MCF 10A (cell line): ENCODE measurements at regions not wholly inside any gene's neighbourhood (a gene's known extent, or its start where the extent isn't known, plus 50 kb on each side); places are given as distances from the start of the nearest gene placed in this dataset.

ENCODE experiments used
- BruUV-seq: library from RNA; stranded (reverse); fragments of 400-500 nt; replicated peaks from 2 replicates; lab custom pipeline; 2021; lab: Mats Ljungman, UMichigan
- CTCF ChIA-PET: fragments of 300-600 bp; sonication (Branson Sonifier 250); formaldehyde crosslinking; extraction: SDS; loops from one replicate; lab custom pipeline; 2021; ENCODE audit warnings: antibody characterized with exemption, inconsistent platforms; lab: Yijun Ruan, JAX
- POLR2A ChIA-PET: fragments of 300-600, 350-650 bp; sonication (Branson Sonifier 250); formaldehyde crosslinking; extraction: SDS; loops from one replicate; lab custom pipeline; 2020; ENCODE audit warnings: antibody characterized with exemption, inconsistent platforms; lab: Yijun Ruan, JAX
- DNase-seq: peaks from one replicate; pipeline ENCODE4 v3.0.0-alpha.2; 2018; ENCODE audit not compliant: unreplicated experiment
- H3K27ac Mint-ChIP-seq: one replicate; pipeline ENCODE4 v1.8.0; 2022; ENCODE audit warnings: mild to moderate bottlenecking, low read depth, mixed read lengths; ENCODE audit not compliant: unreplicated experiment
- H3K27me3 Mint-ChIP-seq: one replicate; pipeline ENCODE4 v1.8.0; 2022; ENCODE audit warnings: mixed read lengths; ENCODE audit not compliant: insufficient read depth, unreplicated experiment
- H3K36me3 Mint-ChIP-seq: one replicate; pipeline ENCODE4 v1.8.0; 2022; ENCODE audit warnings: mild to moderate bottlenecking, moderate library complexity, mixed read lengths; ENCODE audit not compliant: insufficient read depth, unreplicated experiment
- H3K4me1 Mint-ChIP-seq: one replicate; pipeline ENCODE4 v1.8.0; 2022; ENCODE audit warnings: mixed read lengths; ENCODE audit not compliant: insufficient read depth, unreplicated experiment
- H3K4me3 Mint-ChIP-seq: one replicate; pipeline ENCODE4 v1.8.0; 2022; ENCODE audit warnings: mild to moderate bottlenecking, moderate library complexity, mixed read lengths; ENCODE audit not compliant: unreplicated experiment
- H3K9me3 Mint-ChIP-seq: one replicate; pipeline ENCODE4 v1.8.0; 2022; ENCODE audit warnings: mixed read lengths; ENCODE audit not compliant: unreplicated experiment
- intact Hi-C: fragments of 100-400 bp; cut with micrococcal nuclease; formaldehyde crosslinking; loops from 2 replicates; pipeline ENCODE4 v1.14.1; 2022
- TF ChIP-seq, protein P1 (sequence below): fragments of 200-600 bp; IDR thresholded peaks from one replicate; pipeline ENCODE4 v1.8.0; 2022; ENCODE audit warnings: antibody characterized with exemption, mild to moderate bottlenecking; ENCODE audit not compliant: unreplicated experiment

DNA sequence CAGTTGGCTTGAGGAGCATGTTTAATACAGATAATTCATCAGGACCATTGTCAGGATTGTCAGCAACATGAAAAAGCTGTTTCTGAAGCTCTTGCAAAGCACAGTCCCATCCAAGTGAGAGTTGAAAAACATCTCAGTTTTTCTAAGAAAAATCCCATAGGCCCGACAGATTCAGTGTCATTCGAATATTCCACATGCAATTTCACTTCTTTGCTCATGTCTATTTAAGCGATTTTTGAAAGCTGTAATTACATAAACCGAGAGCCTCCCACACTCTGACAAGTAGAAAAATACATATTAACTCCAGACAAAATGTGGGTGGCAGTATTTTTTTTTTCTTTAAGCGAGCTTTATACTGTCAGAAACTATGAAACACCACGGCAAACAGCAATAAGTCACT is 134.7 kb upstream of the GALNT5 start:
- POLR2A ChIA-PET, result interaction anchor here (0.6 kb wide), 2 partner anchors 58 to 373 kb away, joined by 3 read pairs; no protein-coding TSS in a partner anchor
- intact Hi-C loops, result no loop called here
- Mint-ChIP-seq H3K27ac (no peak overlapping the region), H3K27me3 (no peaks in the 10 kb centered on the region), H3K4me3 (no peak overlapping the region), H3K36me3 (no peaks in the 10 kb centered on the region), H3K4me1 (no peaks in the 10 kb centered on the region), H3K9me3 (no peaks in the 10 kb centered on the region)
- BruUV-seq, result no TSS peak
- no peak for DNase-seq
- TF ChIP-seq, protein P1, sequence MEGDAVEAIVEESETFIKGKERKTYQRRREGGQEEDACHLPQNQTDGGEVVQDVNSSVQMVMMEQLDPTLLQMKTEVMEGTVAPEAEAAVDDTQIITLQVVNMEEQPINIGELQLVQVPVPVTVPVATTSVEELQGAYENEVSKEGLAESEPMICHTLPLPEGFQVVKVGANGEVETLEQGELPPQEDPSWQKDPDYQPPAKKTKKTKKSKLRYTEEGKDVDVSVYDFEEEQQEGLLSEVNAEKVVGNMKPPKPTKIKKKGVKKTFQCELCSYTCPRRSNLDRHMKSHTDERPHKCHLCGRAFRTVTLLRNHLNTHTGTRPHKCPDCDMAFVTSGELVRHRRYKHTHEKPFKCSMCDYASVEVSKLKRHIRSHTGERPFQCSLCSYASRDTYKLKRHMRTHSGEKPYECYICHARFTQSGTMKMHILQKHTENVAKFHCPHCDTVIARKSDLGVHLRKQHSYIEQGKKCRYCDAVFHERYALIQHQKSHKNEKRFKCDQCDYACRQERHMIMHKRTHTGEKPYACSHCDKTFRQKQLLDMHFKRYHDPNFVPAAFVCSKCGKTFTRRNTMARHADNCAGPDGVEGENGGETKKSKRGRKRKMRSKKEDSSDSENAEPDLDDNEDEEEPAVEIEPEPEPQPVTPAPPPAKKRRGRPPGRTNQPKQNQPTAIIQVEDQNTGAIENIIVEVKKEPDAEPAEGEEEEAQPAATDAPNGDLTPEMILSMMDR, result no peak
- CTCF ChIA-PET, result interaction anchor here (0.6 kb wide), 1 partner anchor 87 kb away, joined by 3 read pairs; no protein-coding TSS in a partner anchor

DNA sequence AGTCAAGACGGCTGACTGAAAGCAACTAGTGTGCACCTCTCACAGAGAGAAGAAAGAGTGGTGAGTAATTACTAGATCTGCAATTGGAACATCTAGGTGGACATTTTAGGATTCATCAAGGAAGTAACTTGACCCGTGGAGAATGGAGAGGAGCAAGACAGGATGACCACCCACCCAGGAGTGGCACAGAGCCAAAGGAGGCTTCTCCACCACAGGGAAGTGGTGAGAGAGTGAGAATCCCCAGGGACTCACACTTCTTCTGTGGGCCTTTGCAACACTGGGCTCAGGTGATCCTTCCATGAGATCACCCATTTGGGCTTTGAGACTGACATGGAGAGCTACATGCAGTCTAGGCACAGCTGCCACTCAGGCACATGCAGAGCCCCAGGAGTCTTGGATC is 132.8 kb upstream of the GALNT5 start:
- CTCF ChIA-PET, result no interaction called here
- H3K27me3 Mint-ChIP-seq, result no peaks in the 10 kb centered on the region
- no peaks in the 10 kb centered on the region for H3K4me1 Mint-ChIP-seq
- intact Hi-C loops, result no loop called here
- TF ChIP-seq, protein P1, result no peak
- POLR2A ChIA-PET, result no interaction called here
- no peak overlapping the region for H3K27ac Mint-ChIP-seq
- H3K4me3 Mint-ChIP-seq, result no peak overlapping the region
- no peaks in the 10 kb centered on the region for H3K36me3 Mint-ChIP-seq
- DNase-seq, result no peak
- no TSS peak for BruUV-seq
- peaks cover 6% of the 10 kb centered on the region for H3K9me3 Mint-ChIP-seq

DNA sequence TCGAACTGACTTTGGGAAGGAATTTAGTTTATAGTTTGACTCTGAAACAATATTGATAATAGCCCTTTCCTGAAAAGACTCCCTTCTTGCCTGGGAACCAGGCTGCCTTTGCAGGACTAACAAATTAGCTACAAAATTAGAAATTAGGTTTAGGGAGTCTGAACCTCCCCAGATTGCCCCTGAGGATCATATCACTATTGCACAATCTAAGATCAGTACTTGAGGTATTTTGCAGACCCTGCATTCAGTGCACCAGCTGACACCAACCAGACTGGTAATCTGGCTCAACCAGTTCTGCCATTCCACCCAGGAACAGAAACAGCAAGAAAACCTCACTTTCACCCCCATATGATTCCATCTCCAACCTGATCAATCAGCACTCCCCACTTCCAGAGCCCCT is 131.8 kb upstream of the GALNT5 start:
- POLR2A ChIA-PET, result no interaction called here
- Mint-ChIP-seq H3K27ac (no peak overlapping the region), H3K36me3 (no peaks in the 10 kb centered on the region), H3K27me3 (no peaks in the 10 kb centered on the region), H3K4me1 (no peaks in the 10 kb centered on the region), H3K4me3 (no peak overlapping the region), H3K9me3 (peaks cover 8% of the 10 kb centered on the region)
- TF ChIP-seq, protein P1, result no peak
- DNase-seq, result no peak
- intact Hi-C loops, result no loop called here
- no TSS peak for BruUV-seq
- CTCF ChIA-PET, result interaction anchor here (0.5 to 0.7 kb wide), 3 partner anchors 8 to 927 kb away, joined by 3 to 4 read pairs (median 3); no protein-coding TSS in a partner anchor

DNA sequence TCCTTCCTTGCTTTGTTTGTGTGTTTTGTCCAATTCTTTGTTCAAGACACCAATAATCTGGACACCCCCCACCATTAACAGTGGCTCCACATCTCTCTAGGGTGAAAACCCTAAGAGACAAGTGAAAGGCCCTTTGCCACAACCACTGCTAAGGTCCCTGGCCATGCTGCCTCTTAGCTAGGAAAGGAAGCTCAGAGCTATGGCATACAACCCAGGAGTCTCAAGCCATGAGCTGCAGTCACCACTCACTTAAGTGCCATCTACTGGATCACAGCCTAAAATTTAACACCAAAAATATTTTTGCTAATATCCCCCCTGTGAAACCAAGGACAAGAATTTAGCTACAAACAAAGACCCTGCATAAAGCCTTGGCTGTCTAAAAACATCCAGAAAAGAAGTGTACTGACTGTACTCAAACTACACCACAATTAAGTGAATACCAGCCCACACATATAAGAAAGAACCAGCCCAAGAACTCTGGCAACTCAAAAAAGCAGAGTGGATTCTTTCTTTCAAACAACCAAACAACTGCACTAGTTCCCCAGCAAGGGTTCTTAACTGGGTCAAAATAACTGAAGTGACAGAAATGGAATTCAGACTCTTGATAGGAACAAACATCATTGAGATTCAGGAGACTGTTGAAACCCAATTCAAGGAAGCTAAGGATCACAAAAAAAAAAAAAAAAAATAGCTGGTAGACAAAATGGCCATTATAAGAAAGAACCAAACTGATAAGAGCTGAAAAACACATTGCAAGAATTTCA is 130.1 kb upstream of the GALNT5 start:
- H3K27me3 Mint-ChIP-seq, result no peaks in the 10 kb centered on the region
- CTCF ChIA-PET, result no interaction called here
- TF ChIP-seq, protein P1, result no peak
- H3K27ac Mint-ChIP-seq, result no peak overlapping the region
- no peak for DNase-seq
- POLR2A ChIA-PET, result interaction anchor here (0.8 to 1.5 kb wide), 2 partner anchors 15 to 22 kb away, joined by 3 read pairs; no protein-coding TSS in a partner anchor
- H3K36me3 Mint-ChIP-seq, result no peaks in the 10 kb centered on the region
- intact Hi-C loops, result no loop called here
- H3K9me3 Mint-ChIP-seq, result peaks cover 15% of the 10 kb centered on the region
- H3K4me1 Mint-ChIP-seq, result no peaks in the 10 kb centered on the region
- no TSS peak for BruUV-seq
- H3K4me3 Mint-ChIP-seq, result no peak overlapping the region
